ENCODE measurements at regions not wholly inside any gene's neighbourhood (a gene's known extent, or its start where the extent isn't known, plus 50 kb on each side); places are given as distances from the start of the nearest gene placed in this dataset.

DNA sequence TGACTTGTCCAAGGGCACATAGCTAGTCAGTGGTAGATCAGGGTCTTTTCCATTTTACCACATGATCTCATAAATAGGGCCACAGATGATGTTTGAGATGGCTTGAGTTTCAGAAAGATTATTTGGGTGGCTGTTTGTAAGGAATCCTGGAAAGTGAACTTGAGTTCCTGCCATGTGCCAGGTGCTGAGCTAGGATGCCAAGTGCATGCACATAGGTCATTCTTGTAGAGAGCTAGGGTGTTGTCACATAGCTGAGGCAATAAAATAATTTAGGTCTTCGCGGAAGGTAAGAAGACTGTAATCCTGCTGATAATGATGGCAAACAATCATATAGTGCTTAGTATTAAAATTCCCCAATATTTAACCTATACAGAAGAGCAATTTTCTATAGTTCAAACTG, 1162.6 kb upstream of the TENM4 start:
- no peaks in the 10 kb centered on the region for H3K36me3 ChIP-seq (ENCODE audit: control insufficient read depth in 2 of 2, extremely low read depth in 1 of 2, insufficient read depth in 1 of 2, low read length in 1 of 2)
- H3K27me3 Mint-ChIP-seq = no peaks in the 10 kb centered on the region
- DNase-seq = no peak
- no peaks in the 10 kb centered on the region for H3K27me3 ChIP-seq (replicated peaks in 1 of 2; ENCODE audit: control insufficient read depth in 2 of 2, extremely low read depth in 1 of 2, insufficient read depth in 2 of 2, low read length in 1 of 2)
- CTCF ChIA-PET = no interaction called here
- no peak overlapping the region for H3K27ac Mint-ChIP-seq
- H3K9me3 Mint-ChIP-seq = peaks cover 9 to 21% (median 19%) of the 10 kb centered on the region in 3 donors
- no CpG with 5 or more reads among the region's 2 CpGs for WGBS (ENCODE audit: insufficient coverage)
- POLR2A ChIA-PET = no interaction called here
- H3K4me1 Mint-ChIP-seq = no peaks in the 10 kb centered on the region
- H3K4me3 ChIP-seq (ENCODE audit: control insufficient read depth in 1 of 2, extremely low read depth in 1 of 2, low read length in 1 of 2) = no peak overlapping the region
- no peaks in the 10 kb centered on the region for H3K4me1 ChIP-seq (ENCODE audit: control insufficient read depth in 1 of 2, extremely low read depth in 1 of 2, insufficient read depth in 2 of 2, low read length in 2 of 2)
- H3K9me3 ChIP-seq = no peaks in the 10 kb centered on the region
- H3K4me3 Mint-ChIP-seq = no peak overlapping the region
- no peak for ATAC-seq (replicated peaks in 1 of 4)
- H3K36me3 Mint-ChIP-seq = no peaks in the 10 kb centered on the region
- no peak overlapping the region for H3K27ac ChIP-seq (ENCODE audit: low read length)

DNA sequence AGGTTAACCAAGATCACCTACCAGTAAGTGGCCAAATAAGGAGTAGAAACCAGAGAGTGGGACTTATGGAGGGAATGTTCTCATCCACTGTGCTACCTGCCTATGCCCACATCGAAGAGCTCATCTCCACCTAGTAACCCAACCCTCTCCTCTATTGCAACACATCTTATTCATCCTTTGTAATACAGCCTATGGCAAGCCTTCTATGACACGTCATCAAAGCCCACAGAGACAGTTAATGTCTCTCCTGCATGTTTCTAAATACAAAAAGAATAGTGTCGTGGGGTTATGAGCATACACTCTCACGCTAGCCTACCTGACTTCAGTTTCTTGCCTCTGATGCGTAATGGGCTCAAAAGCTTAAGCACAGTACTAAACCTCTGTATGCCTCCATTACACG, 1158.1 kb upstream of the TENM4 start:
- CTCF ChIA-PET = no interaction called here
- no peaks in the 10 kb centered on the region for H3K4me1 Mint-ChIP-seq

DNA sequence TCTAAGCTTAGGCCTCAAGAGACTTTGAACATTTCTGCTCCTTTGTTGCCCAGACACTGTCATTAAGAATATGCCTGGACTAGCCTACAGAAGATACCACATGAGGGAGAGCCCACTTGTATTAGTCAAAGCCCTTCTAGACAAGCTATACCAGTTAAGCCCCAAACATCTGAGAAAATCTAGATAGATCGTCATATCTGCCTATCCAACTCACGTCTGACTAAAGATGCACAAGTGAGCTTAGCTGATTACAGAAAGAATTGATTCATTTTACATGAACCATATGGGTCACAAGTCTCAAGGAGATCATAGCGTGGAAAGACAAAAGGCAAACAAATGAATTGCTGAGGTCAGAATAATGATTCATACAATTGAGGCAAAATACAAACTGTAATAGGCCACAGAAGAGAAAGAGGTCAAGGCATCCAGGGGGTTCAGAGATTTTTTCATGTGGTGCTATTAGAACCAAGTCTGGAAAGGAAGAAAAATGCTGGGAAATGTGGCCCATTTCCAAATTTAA, 1155.5 kb upstream of the TENM4 start:
- no peak overlapping the region for H3K27ac ChIP-seq (ENCODE audit: low read length)
- ChIA-PET CTCF (no interaction called here), POLR2A (no interaction called here)
- ATAC-seq (replicated peaks in 1 of 4) (no peak), DNase-seq (no peak)
- H3K36me3 ChIP-seq (ENCODE audit: control insufficient read depth in 2 of 2, extremely low read depth in 1 of 2, insufficient read depth in 1 of 2, low read length in 1 of 2) = no peaks in the 10 kb centered on the region
- WGBS (ENCODE audit: insufficient coverage) = no CpG with 5 or more reads among the region's 3 CpGs
- no peaks in the 10 kb centered on the region for H3K9me3 ChIP-seq
- no peak overlapping the region for H3K4me3 ChIP-seq (ENCODE audit: control insufficient read depth in 1 of 2, extremely low read depth in 1 of 2, low read length in 1 of 2)
- H3K27me3 Mint-ChIP-seq = no peaks in the 10 kb centered on the region
- H3K4me1 Mint-ChIP-seq = no peaks in the 10 kb centered on the region
- H3K4me3 Mint-ChIP-seq = no peak overlapping the region
- peaks cover 16 to 23% (median 19%) of the 10 kb centered on the region in 3 donors for H3K9me3 Mint-ChIP-seq
- no peak overlapping the region for H3K27ac Mint-ChIP-seq
- H3K27me3 ChIP-seq (replicated peaks in 1 of 2; ENCODE audit: control insufficient read depth in 2 of 2, extremely low read depth in 1 of 2, insufficient read depth in 2 of 2, low read length in 1 of 2) = no peaks in the 10 kb centered on the region
- H3K4me1 ChIP-seq (ENCODE audit: control insufficient read depth in 1 of 2, extremely low read depth in 1 of 2, insufficient read depth in 2 of 2, low read length in 2 of 2) = no peaks in the 10 kb centered on the region
- H3K36me3 Mint-ChIP-seq = no peaks in the 10 kb centered on the region

More for the DNA sequence above, 1158.1 kb upstream of the TENM4 start:
- DNase-seq (no peak), ATAC-seq (replicated peaks in 1 of 4) (no peak)
- peaks cover 15 to 20% (median 15%) of the 10 kb centered on the region in 3 donors for H3K9me3 Mint-ChIP-seq
- Histone ChIP-seq H3K4me3 (ENCODE audit: control insufficient read depth in 1 of 2, extremely low read depth in 1 of 2, low read length in 1 of 2) (no peak overlapping the region), H3K9me3 (no peaks in the 10 kb centered on the region), H3K27me3 (replicated peaks in 1 of 2; ENCODE audit: control insufficient read depth in 2 of 2, extremely low read depth in 1 of 2, insufficient read depth in 2 of 2, low read length in 1 of 2) (no peaks in the 10 kb centered on the region), H3K36me3 (ENCODE audit: control insufficient read depth in 2 of 2, extremely low read depth in 1 of 2, insufficient read depth in 1 of 2, low read length in 1 of 2) (no peaks in the 10 kb centered on the region), H3K4me1 (ENCODE audit: control insufficient read depth in 1 of 2, extremely low read depth in 1 of 2, insufficient read depth in 2 of 2, low read length in 2 of 2) (no peaks in the 10 kb centered on the region), H3K27ac (ENCODE audit: low read length) (no peak overlapping the region)
- no peak overlapping the region for H3K4me3 Mint-ChIP-seq
- H3K27ac Mint-ChIP-seq = no peak overlapping the region
- no peaks in the 10 kb centered on the region for H3K27me3 Mint-ChIP-seq
- POLR2A ChIA-PET = no interaction called here
- 75% methylated on average over 4 of the region's 6 CpGs for WGBS (ENCODE audit: insufficient coverage)
- no peaks in the 10 kb centered on the region for H3K36me3 Mint-ChIP-seq

DNA sequence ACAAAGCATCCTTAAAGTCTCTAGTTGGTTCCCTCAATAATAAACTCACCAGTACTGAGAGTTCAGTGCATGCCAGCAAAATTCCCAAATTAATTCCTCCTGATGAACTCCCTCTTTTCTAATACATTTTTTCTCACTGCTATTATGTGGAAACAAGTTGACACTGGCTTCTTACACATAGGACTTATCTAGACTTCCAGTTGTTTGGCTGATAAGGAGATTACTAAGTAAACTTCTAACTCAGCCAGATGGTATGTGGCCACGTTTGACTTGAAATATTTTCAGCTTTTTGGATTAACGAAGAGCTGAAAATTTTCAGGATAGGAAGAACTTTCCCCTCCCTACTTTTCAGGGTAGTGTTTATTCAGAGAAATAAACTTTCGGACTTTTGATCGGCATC, 1154.2 kb upstream of the TENM4 start:
- WGBS (ENCODE audit: insufficient coverage) = no CpG with 5 or more reads among the region's 4 CpGs

DNA sequence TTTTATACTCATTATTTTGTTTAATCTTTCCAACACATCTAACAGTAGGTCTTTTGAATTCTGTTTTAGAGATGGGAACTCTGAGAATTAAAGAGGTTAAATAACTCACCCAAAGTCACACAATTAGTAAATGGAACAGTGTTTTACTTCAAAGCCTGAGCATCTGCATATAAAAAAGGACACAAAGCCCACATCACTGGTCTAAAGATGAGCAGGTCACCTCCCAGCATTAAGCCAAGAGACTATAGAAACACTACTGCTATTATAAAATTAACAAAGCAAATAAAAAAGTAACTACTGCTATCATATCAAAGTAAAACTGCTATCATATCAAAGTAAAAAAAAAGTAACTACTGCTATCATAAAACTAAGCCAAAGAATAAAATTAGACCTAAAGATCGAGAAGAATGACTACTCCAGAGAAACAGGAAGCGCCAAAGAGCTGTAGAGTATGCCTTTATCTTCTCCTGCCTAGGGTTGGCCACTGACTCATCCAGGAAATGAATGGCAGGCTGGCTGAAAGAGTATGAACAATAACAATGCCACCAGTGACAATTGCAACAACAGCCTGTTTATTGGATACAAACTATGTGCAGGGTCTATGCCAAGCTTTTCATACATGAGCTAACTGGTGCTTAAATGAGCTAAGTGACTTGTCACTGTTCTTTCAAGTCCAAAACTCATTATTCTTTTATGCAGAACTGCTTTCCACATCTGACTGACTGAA, 1153.0 kb upstream of the TENM4 start:
- H3K4me3 Mint-ChIP-seq = no peak overlapping the region
- WGBS (ENCODE audit: insufficient coverage) = no CpG with 5 or more reads among the region's 2 CpGs
- H3K9me3 Mint-ChIP-seq = peaks cover 12 to 19% (median 17%) of the 10 kb centered on the region in 3 donors
- H3K36me3 ChIP-seq (ENCODE audit: control insufficient read depth in 2 of 2, extremely low read depth in 1 of 2, insufficient read depth in 1 of 2, low read length in 1 of 2) = no peaks in the 10 kb centered on the region
- no peaks in the 10 kb centered on the region for H3K4me1 ChIP-seq (ENCODE audit: control insufficient read depth in 1 of 2, extremely low read depth in 1 of 2, insufficient read depth in 2 of 2, low read length in 2 of 2)
- ChIA-PET POLR2A (no interaction called here), CTCF (no interaction called here)
- H3K36me3 Mint-ChIP-seq = no peaks in the 10 kb centered on the region
- H3K9me3 ChIP-seq = no peaks in the 10 kb centered on the region
- H3K27me3 Mint-ChIP-seq = no peaks in the 10 kb centered on the region
- no peaks in the 10 kb centered on the region for H3K27me3 ChIP-seq (replicated peaks in 1 of 2; ENCODE audit: control insufficient read depth in 2 of 2, extremely low read depth in 1 of 2, insufficient read depth in 2 of 2, low read length in 1 of 2)
- H3K27ac ChIP-seq (ENCODE audit: low read length) = no peak overlapping the region
- H3K27ac Mint-ChIP-seq = no peak overlapping the region
- ATAC-seq (replicated peaks in 1 of 4) = no peak
- H3K4me1 Mint-ChIP-seq = no peaks in the 10 kb centered on the region
- DNase-seq = no peak
- H3K4me3 ChIP-seq (ENCODE audit: control insufficient read depth in 1 of 2, extremely low read depth in 1 of 2, low read length in 1 of 2) = no peak overlapping the region

More for the DNA sequence above, 1154.2 kb upstream of the TENM4 start:
- H3K4me1 ChIP-seq (ENCODE audit: control insufficient read depth in 1 of 2, extremely low read depth in 1 of 2, insufficient read depth in 2 of 2, low read length in 2 of 2) = no peaks in the 10 kb centered on the region
- DNase-seq (no peak), ATAC-seq (replicated peaks in 1 of 4) (no peak)
- Mint-ChIP-seq H3K4me1 (no peaks in the 10 kb centered on the region), H3K9me3 (peaks cover 17 to 22% (median 18%) of the 10 kb centered on the region in 3 donors), H3K4me3 (no peak overlapping the region), H3K36me3 (no peaks in the 10 kb centered on the region), H3K27ac (no peak overlapping the region), H3K27me3 (no peaks in the 10 kb centered on the region)
- ChIA-PET POLR2A (no interaction called here), CTCF (no interaction called here)
- no peaks in the 10 kb centered on the region for H3K27me3 ChIP-seq (replicated peaks in 1 of 2; ENCODE audit: control insufficient read depth in 2 of 2, extremely low read depth in 1 of 2, insufficient read depth in 2 of 2, low read length in 1 of 2)
- no peaks in the 10 kb centered on the region for H3K9me3 ChIP-seq
- H3K36me3 ChIP-seq (ENCODE audit: control insufficient read depth in 2 of 2, extremely low read depth in 1 of 2, insufficient read depth in 1 of 2, low read length in 1 of 2) = no peaks in the 10 kb centered on the region
- H3K4me3 ChIP-seq (ENCODE audit: control insufficient read depth in 1 of 2, extremely low read depth in 1 of 2, low read length in 1 of 2) = no peak overlapping the region
- no peak overlapping the region for H3K27ac ChIP-seq (ENCODE audit: low read length)

DNA sequence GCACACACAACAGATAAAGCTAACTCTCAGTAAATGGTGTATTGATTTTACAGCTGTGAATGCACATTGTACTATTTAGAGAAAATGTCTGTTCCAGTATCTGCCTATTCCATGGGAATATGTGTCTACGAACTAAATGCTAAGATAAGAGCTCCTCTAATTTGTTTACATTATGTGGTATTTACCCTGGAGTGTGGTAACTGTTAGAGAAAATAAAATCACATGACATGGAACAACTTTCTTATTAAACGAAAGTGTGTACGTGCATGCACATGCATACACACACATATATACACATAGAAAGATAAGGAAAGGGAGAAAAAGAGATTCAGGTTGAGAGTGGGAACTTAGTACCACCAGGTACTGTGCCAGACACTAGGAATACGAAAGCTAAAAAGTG, 1151.7 kb upstream of the TENM4 start:
- no peaks in the 10 kb centered on the region for H3K27me3 ChIP-seq (replicated peaks in 1 of 2; ENCODE audit: control insufficient read depth in 2 of 2, extremely low read depth in 1 of 2, insufficient read depth in 2 of 2, low read length in 1 of 2)
- H3K27ac Mint-ChIP-seq = no peak overlapping the region
- no peaks in the 10 kb centered on the region for H3K4me1 ChIP-seq (ENCODE audit: control insufficient read depth in 1 of 2, extremely low read depth in 1 of 2, insufficient read depth in 2 of 2, low read length in 2 of 2)
- no peaks in the 10 kb centered on the region for H3K9me3 ChIP-seq
- POLR2A ChIA-PET = no interaction called here
- no peaks in the 10 kb centered on the region for H3K36me3 ChIP-seq (ENCODE audit: control insufficient read depth in 2 of 2, extremely low read depth in 1 of 2, insufficient read depth in 1 of 2, low read length in 1 of 2)
- H3K4me1 Mint-ChIP-seq = no peaks in the 10 kb centered on the region
- no peak overlapping the region for H3K4me3 Mint-ChIP-seq
- WGBS (ENCODE audit: insufficient coverage) = 42% methylated on average over 1 of the region's 4 CpGs
- no peaks in the 10 kb centered on the region for H3K36me3 Mint-ChIP-seq
- peaks cover 11 to 15% (median 12%) of the 10 kb centered on the region in 3 donors for H3K9me3 Mint-ChIP-seq
- CTCF ChIA-PET = no interaction called here
- DNase-seq = no peak
- no peaks in the 10 kb centered on the region for H3K27me3 Mint-ChIP-seq
- no peak overlapping the region for H3K4me3 ChIP-seq (ENCODE audit: control insufficient read depth in 1 of 2, extremely low read depth in 1 of 2, low read length in 1 of 2)
- ATAC-seq (replicated peaks in 1 of 4) = no peak
- no peak overlapping the region for H3K27ac ChIP-seq (ENCODE audit: low read length)
